VCaP (cell line): ENCODE measurements at regions not wholly inside any gene's neighbourhood (a gene's known extent, or its start where the extent isn't known, plus 50 kb on each side); places are given as distances from the start of the nearest gene placed in this dataset.

Source experiments
- H3K27ac ChIP-seq: fragments of 450-650 bp; 2 replicates; pipeline ENCODE4 v1.5.1; 2017
- TF ChIP-seq, protein P1 (sequence below): fragments of 450-650 bp; conservative IDR thresholded peaks from 2 replicates; pipeline ENCODE4 v1.5.1; 2017; ENCODE audit warnings: mild to moderate bottlenecking, moderate library complexity

DNA sequence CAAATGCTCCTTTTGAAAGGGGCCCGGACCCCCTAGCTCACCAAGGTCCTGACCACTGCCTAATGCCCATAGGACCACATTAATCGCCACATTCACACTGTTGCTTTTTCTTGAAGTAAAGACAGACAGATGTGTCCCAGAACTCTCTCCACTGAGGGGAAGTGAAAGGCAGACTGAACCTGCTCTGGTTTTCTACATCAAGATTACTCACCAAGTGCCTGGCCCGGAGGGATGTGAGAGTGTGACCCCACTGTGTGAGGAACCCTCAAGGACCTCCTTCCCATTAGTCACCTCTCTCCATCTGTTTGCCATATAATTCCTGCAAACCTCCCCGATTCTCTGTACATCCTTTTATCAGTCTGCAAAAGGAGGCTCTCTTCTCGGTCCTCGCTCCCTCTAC is 381.5 kb downstream of the OMA1 start:
- no peak overlapping the region for H3K27ac ChIP-seq
- TF ChIP-seq, protein P1, sequence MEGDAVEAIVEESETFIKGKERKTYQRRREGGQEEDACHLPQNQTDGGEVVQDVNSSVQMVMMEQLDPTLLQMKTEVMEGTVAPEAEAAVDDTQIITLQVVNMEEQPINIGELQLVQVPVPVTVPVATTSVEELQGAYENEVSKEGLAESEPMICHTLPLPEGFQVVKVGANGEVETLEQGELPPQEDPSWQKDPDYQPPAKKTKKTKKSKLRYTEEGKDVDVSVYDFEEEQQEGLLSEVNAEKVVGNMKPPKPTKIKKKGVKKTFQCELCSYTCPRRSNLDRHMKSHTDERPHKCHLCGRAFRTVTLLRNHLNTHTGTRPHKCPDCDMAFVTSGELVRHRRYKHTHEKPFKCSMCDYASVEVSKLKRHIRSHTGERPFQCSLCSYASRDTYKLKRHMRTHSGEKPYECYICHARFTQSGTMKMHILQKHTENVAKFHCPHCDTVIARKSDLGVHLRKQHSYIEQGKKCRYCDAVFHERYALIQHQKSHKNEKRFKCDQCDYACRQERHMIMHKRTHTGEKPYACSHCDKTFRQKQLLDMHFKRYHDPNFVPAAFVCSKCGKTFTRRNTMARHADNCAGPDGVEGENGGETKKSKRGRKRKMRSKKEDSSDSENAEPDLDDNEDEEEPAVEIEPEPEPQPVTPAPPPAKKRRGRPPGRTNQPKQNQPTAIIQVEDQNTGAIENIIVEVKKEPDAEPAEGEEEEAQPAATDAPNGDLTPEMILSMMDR = no peak

DNA sequence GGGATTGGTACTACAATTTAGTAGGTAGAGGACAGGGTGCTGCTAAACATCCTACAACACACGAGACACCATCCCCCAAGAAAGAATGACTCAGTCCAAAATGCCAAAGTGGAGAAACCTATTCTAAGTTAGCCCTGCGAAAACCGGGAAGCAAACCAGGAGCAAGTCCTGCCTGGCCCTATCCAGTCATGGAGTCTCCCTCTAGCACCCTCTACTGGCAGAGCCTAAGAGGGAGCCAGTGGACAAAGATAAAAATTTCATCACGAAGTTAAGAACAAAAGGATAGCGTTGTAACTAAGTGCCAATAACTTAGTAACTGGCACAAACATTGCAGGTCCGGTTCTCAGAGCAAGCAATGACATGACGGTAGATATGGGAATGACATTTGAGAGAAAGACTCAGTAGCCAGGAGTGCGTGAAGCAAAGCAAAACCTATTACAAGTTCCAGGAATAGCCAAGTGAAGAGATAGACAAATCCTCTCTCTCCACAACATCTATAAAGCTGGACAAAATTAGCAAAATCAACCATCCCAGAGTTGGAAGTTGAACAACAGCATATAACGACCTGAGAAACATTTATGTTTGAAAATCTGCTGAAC is 383.5 kb downstream of the OMA1 start:
- no peak overlapping the region for H3K27ac ChIP-seq
- TF ChIP-seq, protein P1 = peak; percentile 93

DNA sequence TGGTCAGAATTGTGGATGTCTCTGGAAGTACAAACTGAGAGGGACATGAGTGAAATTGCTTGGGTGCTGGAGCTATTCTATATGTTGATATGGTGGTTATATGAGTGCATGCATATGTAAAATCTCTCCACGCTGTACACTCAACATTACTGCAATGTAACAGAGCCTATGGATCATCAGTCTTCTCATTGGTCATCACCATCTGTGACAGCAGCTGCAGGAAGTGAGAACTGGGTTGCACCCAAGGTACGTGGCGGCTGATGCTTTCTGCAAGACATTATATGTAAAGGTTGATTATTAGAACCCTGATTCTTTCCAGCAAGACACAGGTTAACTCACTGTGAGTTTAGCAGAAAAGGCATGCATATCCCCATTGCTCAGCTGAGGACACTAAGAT is 387.1 kb downstream of the OMA1 start:
- H3K27ac ChIP-seq = no peak overlapping the region
- TF ChIP-seq, protein P1 = no peak

DNA sequence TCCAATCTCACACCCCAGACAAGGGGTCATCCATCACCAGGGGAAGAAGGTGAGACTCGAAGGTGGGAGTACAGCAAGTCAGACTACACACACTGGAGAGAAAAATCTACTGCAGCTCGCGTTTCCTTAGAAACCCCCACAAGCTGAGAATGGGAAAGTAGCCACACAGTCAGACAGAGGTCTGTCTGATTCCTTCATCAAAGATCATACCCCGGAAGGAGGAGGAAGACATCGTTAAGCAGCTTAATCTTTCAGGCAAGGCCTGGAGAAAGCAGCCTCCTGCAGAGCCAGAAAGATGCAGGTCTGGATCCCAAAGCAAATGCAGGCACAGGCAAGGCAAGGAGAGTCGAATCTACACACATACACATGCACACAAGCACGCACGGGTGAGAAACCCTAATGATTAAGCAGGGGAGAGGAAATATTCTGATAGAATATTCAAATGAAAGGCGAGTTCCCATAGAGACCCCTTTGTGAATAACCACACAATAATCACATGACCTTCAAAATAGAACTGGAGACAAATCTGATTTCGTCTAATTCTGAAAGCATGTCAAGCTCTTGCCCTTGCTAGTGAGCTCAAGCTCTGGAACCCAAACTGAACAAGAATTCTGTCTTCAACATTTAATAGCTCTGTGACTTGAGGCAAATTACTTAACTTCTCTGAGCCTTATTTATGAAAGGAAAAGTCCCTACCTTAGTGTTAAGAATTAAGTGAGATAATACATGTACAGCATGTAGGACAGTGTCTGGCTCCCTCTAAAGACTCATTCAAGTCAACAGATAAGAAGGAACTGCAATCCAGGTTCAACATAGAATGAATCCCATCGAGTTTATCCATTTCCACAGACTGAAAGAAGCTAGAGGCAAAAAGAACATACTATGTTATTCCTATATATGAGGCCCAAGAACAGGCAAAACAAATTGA is 387.8 kb downstream of the OMA1 start:
- H3K27ac ChIP-seq = no peak overlapping the region
- TF ChIP-seq, protein P1 = no peak

DNA sequence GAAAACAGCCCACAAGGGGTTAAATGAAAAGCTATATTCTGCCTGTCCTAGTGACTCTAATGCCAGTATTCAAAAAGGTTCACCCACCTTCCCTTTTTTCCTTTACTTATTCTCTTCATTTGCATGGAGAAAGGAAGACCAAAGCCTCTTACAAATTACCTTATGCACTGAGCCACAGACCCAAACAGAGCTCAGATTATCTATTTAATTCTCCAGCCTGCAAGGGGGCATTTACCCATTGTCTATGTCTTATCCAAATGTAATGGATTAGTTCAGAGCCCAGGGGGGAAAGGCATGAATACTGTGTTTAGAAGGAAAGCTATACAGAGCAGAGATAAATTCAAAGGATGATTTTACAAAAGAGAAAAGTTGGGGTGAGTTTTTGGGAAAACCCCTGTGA is 388.5 kb downstream of the OMA1 start:
- TF ChIP-seq, protein P1 = no peak
- no peak overlapping the region for H3K27ac ChIP-seq

DNA sequence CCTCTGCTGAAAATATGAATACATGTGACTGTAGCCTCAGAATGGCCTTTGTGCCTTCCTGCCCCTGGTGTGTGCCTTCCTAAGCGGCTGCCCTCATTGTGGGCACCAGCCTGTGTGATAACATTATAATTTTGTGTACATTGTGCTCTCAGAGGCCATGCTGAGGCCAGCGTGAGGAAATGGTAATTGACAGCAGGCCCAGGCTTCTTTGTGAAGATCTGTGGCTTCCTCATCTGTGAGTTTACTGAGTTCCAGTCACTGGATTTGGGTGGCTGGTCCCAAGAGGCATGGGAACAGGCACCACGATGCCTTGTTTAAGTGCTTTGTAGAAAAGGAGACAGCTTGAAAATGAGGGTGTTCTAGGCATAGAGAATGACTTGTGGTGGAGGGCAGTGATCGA is 389.3 kb downstream of the OMA1 start:
- TF ChIP-seq, protein P1 = no peak
- no peak overlapping the region for H3K27ac ChIP-seq

DNA sequence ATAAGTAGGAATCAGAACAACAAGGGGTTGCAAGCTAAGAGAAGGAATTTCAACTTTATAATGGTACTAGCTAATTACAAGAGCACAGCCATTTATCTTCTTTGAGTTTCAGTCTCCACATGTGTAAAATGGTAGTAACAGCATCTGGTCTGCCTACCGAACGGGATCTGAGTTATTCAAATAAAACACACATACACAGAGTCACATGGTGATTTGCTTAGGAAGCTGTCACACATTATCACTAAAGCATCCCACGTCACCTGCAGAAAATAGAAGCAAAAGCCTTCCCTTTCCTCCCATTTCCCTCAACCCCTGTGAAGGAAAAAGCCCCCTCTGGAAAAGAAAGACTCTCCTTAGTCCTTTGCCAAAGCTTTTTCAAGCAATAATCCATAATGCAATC is 389.7 kb downstream of the OMA1 start:
- H3K27ac ChIP-seq = no peak overlapping the region
- TF ChIP-seq, protein P1 = no peak
